ENCODE measurements at regions not wholly inside any gene's neighbourhood (a gene's known extent, or its start where the extent isn't known, plus 50 kb on each side); places are given as distances from the start of the nearest gene placed in this dataset.
A peak's percentile ranks its signal among the peaks of the same experiment; 100 is the strongest.
"Not testable (repeated sequence)": the region's sequence is repeated elsewhere in the genome, so short reads cannot be mapped to it uniquely, and the experiment has no call there.

DNA sequence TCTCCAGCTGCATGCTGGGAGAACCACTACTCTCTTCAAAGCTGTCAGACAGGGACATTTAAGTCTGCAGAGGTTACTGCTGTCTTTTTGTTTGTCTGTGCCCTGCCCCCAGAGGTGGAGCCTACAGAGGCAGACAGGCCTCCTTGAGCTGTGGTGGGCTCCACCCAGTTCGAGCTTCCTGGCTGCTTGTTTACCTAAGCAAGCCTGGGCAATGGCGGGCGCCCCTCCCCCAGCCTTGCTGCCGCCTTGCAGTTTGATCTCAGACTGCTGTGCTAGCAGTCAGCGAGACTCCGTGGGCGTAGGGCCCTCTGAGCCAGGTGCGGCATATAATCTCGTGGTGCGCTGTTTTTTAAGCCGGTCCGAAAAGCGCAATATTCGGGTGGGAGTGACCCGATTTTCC, 215.0 kb downstream of the STIM2 start:
- DNase-seq = not testable (repeated sequence)

DNA sequence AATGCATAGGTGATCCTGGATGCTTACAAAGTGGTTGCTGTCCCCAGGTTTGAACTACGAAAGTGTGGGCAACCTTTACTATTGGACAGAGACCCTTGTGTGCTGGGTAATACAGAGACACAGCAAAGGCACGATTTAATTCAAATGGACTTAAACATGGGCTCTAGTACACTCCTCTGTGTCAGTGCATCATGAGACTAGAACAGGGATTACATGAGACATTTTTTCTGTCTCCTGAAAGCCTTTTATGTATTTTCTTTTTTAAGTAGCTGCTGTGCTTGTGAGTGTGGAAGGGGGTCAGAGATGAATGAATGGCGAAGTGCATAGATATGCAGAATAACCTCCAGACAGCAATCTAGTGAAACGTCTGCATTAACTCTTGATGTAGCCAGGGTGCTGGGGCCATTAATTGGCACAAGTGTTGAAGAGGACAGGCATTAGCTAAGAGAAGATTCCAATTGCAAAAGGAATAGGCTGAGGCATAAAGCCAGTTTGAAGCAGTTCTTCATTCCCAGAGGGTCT, 218.4 kb downstream of the STIM2 start:
- DNase-seq = no peak

DNA sequence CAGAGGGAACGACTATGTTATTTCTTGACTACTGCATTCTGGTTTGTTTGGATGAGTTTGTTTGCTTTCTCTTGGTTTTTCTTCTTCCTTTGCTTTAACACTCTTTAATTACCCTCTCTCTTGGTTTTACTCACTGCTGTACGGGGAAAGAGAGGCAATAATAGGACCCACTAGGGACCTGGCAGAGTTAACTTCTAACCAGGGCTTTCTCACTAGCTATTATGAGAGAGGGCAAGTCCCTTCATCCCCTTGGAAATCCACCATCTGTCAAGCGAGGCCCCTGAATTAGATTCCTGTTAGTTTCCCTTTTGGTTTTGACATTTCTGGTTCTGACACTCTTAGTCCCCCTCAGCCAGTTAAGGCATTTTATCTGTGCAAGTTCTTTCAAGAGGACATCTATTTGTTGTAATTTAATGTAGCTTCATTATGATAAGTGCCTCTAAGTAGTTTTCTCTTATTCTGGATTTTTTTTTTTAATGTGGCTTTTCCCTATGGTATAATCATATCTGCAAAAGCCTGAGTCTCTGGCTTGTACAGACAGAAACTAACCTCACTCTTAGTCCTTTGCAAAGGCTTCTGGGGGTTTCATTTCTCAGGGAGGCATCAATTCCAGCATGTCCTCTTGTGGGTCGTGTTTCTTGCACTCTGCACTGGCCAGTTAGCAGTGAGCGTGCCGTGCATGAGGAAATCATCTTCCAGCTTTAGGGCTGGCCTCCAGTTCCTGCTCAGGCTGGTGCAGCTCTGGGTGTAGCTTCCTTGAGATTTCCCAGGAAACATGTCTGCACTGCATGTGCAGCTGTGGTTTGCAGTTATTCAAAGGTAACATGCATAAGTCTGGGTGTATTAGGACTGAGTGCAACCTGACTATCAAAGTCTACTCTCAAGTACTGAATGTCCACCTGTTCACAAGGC, 221.3 kb downstream of the STIM2 start:
- DNase-seq = no peak

DNA sequence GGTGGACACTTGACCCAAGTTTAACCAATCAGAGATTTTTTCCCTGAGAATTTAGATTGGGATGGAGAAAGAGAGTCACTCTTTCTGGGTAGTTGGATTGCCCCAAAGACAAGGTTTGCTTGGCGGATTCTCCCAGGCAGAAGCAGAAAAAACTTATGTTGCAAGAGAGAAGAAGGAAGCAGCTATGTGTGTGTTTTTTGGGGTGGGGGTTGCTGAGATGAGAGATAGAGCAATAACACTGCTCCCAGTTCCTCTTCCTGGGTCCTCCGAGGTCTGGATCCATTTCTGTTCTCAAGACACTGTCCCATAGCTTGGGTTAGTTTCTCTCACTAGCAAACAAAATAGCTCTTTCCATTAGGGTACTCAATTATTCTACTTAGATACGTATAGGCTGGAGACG, 222.1 kb downstream of the STIM2 start:
- no peak for DNase-seq

DNA sequence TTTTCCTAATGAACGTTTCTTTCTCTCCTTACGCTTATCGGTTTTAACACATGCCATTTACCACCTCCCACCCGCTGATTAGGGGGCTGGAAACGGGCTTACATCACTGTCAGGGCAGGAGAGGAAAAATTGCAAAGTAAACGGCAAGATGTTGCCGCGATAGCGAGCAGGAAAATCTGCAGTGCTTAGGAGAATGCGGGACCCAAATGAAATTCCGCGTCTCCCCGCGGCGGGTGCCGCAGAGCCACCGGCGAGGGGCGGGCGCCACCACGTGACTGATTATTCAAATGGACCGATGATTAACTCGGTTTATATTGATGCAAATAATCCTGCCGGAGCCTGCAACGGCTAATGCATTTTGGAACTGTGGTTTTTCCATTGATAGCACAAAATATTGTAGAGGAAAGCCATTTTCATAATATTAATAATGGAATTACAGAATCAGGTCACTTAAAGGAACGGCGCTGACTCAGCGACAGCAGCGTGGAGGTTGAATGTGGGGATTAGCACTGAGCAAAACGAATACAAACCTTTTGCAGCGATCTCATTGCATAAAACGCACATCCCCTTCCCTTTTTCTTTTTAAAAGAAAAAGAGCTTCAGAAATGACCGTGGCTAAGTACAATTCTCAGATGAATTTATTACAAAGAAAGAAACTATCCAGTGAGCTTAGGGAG, 224.2 kb downstream of the STIM2 start:
- no peak for DNase-seq

DNA sequence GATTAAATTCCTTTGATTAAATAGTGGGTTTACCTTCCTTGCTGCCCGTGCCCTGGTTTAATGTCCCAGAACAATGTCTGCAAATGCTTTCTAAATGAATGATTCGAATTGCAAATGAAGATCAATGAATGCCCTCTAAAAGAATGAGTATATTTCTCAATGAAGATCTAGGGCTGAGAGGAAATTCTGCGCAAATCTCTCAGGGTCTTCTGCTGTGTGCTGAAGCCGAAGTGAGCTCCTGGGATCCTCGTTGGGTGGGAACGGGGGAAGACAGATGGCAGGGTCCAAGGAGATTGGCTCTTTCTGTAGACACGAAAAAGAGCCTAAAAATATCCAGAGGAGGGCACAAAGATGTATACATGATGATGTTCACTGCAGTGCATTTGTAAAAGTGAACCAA, 224.8 kb downstream of the STIM2 start:
- DNase-seq = no peak

DNA sequence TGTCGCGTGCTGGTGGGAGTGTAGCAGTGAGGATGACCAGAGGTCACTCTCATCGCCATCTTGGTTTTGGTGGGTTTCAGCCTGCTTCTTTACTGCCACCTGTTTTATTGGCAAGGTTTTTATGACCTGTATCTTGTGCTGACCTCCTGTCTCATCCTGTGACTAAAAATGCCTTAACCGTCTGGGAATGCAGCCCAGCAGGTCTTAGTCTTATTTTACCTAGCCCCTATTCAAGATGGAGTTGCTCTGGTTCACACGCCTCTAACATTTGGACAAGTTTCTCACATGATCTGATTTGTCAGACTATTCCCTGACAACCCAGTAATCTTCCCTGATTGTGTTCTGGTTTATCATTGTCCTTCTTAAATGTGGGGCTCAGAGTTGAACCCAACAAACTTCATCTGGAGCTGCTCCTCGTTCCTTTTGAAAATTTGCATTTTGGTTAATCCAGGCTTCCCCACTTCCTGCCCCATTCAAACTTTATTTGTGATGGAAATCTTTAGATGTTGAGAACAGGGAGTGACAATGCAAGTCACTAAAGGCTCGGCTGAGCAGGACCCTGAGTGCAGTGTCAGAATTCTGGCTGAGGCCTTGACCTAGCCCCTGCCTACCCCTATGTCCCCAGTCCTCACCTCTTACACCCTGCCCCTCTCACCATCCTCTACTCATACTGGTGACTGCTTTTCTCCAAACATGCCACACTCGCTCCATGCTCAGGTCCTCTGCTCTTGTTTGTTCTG, 226.8 kb downstream of the STIM2 start:
- no peak for DNase-seq

DNA sequence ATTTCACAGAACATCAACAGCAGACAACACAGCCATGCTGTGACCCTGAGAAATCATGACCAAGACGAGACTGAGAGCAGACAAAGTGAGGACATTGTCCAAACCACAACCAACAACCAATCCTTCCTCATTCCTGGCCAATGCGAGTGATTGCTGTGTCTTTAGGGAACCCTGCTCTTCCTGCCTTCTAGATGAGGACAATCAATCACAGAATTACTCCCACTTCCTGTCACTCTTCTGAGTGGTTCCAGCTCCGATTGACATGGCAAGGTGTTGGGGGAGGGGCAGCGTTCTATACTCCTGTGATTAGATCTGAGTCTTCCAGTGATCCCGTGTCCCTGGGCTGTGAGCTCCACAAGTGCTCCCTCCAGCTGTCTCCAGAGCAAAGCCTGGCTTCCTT, 227.8 kb downstream of the STIM2 start:
- DNase-seq = peak; percentile 40 to 49

DNA sequence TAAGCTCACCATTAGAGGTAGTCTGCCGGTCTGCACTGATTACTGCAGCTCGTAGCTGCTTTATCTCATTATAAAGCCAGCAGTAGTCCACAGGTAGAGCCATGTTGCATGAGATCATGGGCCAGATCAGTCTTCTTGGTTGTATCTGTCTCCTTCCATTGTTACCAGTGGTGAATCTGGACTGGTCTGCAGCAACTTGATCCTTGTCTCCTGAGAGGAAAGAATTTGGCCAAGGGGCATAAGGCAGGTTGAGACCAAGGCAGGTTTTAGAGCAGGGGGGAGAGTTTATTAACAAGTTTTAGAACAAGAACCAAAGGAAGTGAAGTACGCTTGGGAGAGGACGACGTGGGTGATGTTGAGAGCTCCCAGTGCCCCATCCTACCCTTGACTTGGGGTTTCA, 228.5 kb downstream of the STIM2 start:
- no peak for DNase-seq

DNA sequence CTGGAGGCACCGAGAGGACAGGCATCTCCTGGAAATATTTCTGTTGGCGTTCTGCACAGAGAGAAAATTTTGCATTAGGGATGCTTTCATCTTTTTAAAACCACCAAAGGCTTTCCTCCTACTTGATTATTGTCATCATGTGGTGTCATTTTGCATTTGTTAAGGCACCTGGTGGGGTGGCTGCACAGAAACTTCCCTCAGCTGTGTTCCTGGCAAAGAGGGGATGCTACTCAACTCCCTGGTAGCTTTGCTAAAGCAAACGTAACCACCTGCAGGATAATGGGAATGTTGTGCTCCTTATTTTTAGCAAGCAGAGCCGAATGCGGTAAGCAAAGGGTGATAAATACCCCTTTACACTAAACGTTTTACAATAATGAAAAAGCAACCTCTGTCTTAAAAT, 229.8 kb downstream of the STIM2 start:
- DNase-seq = no peak

DNA sequence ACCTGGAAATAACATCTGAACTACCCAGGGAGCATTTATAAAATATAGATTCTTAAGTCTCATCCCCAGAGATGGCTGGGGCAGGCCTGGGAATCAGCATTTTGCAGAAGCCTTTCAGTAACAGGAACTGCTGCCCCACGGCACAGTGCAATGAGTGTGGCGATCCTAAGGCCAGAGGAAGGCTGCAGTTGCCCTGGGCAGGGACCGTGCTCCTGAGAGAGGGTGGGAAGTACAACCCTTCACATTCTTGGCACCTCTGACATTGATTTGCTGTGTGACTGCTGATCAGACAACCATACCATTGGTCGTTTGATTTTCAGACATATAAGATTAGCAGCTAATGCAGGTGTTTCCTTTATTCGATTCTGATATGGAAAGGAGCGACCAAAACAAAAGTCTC, 233.6 kb downstream of the STIM2 start:
- no peak for DNase-seq

DNA sequence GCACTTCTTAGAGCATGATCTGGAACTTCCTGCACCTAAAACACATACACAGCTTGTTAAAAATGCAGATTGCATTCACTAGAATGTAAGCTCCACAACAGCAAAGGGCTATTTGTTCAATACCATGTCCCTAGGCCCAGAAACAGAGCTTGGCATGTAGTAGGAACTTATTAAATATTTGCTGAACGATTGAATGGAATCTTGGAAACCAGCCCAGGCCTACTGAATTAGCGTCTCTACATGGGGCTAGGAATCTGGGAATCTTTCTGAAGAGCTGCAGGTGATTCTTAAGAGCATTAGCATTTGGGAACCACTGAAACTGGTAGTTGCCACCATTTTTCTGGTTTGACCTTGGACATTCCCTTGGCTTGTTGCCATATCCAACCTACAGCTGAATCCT, 234.1 kb downstream of the STIM2 start:
- no peak for DNase-seq

DNA sequence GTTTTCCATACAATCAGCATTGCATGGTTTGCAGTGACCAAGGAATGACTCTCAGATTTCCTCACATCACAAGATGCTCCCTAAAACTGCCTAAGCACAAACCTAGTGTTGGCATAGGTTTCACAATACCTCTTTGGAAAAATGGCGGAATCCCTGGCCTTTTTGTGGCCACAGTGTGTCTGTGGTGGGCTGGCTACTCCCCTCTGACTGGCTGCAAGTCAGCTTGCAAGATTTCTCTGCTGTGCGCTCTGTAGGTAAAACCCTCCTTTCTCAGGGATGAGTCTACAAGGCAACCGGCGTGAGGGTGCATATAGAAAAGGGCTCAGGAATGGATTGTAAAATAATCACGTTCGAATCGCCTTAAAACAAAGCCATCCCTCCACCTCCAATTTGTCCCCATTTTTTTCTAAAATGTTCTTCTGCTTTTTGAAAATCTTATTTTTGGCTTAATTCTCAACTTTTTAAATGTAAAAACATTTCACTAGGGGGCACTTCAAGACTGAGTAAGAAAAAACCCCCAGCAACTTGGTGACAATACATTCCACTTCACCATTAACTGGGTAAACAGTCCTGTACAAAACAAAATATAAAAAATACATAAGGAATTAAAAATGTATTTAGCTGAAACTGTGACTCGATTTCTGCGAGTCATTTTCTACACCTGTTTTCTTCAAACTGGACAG, 235.6 kb downstream of the STIM2 start:
- no peak for DNase-seq

DNA sequence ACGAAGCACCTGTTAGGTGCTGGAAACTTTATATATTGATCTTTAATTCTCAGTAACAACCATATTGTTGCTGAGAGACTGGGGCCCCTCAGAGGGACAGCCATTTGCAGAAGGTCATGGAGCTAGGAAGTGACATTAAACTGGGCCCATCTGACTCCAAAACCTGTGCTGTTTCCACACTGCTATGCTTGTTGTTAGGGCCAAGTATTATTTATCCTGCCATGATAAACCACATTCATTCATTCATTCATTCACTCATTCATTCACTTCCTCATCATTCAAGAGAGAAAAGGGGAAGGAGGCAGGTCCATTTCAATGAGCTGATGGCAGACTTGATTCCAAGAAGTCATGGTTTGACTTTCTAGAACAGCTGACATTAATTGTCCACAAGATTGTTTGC, 237.4 kb downstream of the STIM2 start:
- DNase-seq = no peak

DNA sequence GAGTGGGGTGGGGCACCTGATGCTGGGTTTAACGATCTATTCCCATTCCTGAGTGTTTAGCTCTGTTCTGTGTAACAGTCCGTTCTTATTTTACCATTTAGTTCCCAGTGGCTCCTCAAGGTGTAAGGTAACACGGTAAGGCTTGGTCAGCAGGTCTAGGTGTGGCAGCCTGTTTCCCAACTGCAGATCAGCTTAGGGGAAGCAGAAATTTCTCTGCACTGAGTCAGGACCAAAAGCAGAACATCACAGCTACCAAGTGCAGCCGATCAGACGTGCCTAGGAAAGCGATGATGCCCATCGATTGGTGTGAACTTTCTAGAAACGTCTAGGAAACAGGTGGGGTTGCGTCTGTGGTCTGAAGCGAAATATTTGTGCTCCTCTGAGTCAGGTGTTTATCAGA, 240.1 kb downstream of the STIM2 start:
- no peak for DNase-seq

DNA sequence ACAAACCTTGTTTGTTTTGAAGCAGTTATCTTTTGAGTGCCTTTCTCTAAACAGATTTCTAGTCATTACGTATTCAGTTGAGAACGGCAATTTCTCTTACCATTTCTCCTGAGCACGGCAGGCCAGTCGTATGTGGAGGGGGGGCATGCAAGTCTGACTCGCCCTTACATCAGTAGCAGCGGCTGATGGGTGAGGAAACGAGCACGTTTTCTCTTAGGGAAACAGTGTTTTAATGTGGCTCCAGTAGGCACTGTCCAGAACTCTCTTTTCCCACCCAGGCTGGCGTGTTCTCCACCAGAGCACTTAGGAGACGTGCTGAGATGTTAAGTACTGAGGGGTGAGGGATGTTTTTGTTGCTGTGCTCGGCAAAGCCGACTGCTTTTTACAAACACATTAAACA, 240.5 kb downstream of the STIM2 start:
- no peak for DNase-seq

DNA sequence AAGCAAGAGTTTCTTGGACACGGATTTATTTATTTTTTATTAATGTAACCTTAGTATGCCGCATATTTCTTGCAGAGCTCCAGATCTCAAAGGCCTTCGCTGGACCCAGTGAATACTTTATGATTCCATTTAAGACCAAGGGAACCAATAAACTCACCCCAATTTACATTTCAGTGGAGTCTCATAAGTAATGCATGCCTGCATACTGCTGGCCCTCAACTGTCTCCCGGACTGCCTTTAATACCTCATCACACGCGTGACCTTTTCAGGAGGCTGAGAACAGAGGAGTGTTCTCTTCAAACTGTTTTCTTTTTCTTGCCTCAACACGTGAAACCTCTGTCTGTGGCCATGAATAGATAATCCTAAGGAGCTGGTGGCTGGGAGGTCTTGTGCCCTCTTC, 240.9 kb downstream of the STIM2 start:
- no peak for DNase-seq

DNA sequence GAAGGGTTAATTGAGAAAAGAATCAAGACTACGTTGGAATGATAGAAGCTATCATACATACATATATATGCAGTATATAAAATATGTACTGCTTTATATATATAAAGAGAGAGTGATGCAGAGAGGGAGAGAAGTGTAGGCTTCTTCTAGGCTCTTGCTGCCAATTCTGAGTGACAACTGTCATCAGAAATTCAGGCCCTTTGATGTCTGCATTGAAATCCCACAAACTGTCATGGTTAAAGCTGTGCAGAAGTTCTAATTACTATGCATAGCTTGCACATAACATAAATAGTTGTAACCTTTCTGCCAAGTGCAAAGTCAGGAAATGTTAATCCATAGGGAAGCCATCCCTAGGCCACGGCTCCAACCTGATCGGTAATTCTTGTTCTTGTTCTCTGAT, 251.0 kb downstream of the STIM2 start:
- no peak for DNase-seq

DNA sequence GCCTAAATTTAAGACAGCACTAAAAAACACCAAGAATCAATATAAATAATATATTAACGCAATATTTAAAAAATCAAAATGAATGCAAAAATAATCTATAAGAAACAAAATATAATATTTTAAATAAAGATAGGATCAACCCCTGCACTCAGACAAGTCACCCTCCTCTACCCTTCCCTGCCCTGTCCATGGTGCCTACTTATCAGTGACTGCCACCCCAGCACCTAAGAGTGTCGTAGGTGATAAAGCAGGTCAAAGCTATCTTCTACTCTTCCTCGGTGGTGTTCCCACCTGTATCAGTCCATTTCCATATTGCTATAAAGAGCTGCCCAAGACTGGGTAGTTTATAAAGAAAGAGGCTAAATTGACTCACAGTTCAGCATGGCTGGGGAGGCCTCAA, 251.9 kb downstream of the STIM2 start:
- no peak for DNase-seq

DNA sequence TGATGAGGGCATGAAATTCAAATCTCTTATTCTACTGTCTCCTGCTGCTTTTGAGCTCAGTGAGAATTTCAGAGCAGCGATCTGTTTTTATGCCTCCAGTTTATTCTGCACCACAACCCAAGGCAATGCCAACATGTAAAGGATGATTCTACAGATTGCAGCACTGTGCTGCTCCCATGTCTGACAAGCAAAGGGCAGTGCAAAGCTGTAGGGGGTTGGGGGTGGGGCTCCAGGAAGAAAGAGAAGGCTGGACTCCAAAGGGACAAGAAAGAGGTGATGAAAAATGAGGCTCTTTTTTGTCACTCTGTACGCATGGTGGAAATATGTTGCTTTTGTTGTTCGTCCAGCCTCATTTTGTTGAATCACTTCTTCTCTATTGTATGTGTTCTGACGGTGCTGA, 254.6 kb downstream of the STIM2 start:
- DNase-seq = no peak

DNA sequence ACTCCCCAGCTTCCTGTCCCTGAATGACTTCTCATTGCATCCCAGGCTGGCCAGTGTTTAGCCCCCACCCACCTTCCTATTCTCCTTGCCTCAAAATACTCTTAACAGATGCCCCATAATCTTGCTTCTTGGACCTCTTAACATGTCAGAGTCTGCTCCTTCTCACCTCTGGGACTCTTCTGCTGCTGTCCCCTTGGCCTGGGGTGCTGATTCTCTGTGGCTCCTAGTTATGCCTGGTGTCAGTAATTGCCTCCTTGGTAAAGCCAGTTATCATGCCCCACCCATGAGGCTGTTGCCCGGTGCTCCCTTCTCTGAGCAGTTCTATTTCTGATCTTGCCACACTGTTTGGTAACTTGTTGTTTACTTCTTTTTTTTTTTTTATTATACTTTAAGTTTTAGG, 256.8 kb downstream of the STIM2 start:
- DNase-seq = no peak

DNA sequence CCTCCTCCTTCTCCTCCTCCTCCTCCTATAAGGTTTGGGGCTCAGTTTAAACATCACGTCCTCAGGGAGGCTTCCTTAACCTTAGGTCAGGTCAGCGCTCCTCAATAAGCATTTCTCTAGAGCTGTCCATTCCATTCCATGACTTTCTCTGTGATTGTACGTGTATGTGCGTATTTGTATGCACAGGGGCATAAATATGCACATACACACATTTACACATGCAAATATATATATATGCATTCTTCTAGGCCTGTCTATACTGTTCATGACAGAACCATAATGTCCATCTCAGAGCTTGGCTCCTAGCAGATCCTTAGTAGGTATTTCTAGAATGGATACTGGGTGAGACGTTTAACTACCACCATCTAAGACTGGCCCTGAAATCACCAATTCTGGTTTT, 258.6 kb downstream of the STIM2 start:
- DNase-seq = no peak

DNA sequence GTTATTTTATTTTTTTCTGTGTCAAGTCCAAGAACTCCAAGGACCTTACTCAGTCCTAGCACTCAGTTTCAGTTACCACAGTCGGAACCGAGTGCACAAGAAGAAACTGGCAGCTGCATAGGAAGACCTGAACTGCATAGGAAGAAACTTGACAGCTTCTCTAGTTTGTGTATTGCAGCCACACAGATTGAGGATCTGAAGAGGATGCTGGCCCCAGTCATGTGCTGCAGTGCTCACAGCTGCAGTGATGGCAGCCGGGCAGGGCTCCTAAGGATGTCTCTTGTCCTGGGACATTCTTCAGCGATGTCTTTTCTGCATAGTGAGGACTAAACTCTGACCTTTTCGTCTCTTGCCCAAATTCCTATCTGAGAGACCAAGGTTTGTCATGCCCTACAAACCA, 261.2 kb downstream of the STIM2 start:
- no peak for DNase-seq
